ENCODE measurements at regions not wholly inside any gene's neighbourhood (a gene's known extent, or its start where the extent isn't known, plus 50 kb on each side); places are given as distances from the start of the nearest gene placed in this dataset.

DNA sequence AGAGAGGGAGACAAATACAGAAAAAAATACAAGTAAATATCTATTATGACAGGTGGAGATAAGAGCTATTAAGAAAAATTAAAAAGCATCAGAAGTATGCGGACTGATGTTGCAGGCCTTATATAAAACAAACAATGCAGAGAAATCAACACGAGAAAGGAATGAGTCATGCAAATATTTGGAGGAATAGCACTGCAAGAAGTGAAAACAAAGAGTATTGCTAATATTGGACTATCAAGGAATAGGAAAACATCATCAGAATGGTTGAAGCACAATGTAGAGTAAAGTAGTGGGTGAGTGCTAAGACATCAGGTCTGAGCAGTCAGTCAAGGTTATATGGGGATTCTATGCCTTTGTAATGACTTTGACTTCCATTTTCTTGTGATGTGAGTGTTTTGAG, 657.5 kb upstream of the GJE1 start:
- Histone ChIP-seq H3K9ac (no peak overlapping the region), H3K36me3 (ENCODE audit: low read depth) (no peaks in the 10 kb centered on the region), H3K4me3 (no peak overlapping the region), H2AFZ (no peak overlapping the region), H3F3A (ENCODE audit: insufficient read depth) (no peaks in the 10 kb centered on the region), H3K4me1 (ENCODE audit: insufficient read depth) (no peaks in the 10 kb centered on the region), H4K20me1 (ENCODE audit: insufficient read depth) (no peaks in the 10 kb centered on the region), H3K9me2 (ENCODE audit: insufficient read depth) (no peaks in the 10 kb centered on the region), H3K4me2 (ENCODE audit: unreplicated experiment) (no peak overlapping the region), H3K79me2 (ENCODE audit: insufficient read depth) (no peaks in the 10 kb centered on the region), H3K27me3 (replicated peaks; ENCODE audit: insufficient read depth) (no peaks in the 10 kb centered on the region), H3K9me3 (ENCODE audit: low read depth) (no peaks in the 10 kb centered on the region), H3K27ac (no peak overlapping the region)
- TF ChIP-seq EZH2phosphoT487 (IDR thresholded peaks at IDR 0.05; ENCODE audit: insufficient read depth, low read depth) (no peak), EZH2 (IDR thresholded peaks at IDR 0.05; ENCODE audit: insufficient read depth, poor library complexity, severe bottlenecking) (no peak)
- DNase-seq = no peak
- 52 to 55% methylated on average over 2 of the region's 2 CpGs for WGBS, 2 experiments (ENCODE audit: low coverage in 1 of 2, low lambda C conversion rate in 2 of 2, missing lambda C conversion rate in 2 of 2)
- in situ Hi-C loops (cut with MboI) = no loop called here

DNA sequence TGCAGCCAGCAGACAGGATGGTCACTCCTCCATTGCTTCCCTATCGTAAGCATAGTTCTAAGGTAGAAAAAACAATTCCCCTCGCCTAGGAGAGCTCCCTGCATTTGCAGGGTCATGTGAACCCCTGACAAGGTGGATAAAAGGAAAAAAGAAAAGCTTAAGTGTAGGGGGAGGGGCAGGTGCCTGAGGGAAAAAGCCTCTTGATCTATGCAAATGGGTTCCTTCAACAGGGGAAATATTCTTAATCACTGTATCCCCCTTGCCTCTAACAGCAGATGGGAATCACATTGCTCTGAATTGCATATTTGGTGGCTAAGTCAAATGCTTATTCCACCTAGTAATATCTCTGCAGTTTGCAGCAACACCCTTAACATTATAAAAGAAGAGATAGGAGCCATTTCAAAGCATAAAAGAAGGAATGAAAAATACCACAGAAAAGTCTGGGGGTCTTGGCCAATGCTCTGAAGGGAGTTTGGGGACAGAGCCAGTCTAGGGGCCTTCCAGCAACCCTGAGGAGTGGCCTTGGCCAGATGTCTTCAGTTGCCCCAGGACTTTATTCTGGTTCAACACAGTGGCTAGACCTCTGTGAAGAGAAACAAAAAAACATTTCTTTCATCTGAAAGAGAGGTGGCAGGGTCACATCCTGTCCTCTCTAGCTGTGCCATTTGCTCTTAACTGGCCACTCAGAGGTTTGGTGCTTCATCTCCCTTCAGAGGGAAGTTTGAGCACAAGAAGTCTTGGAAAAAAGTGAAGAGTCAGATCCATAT, 660.4 kb upstream of the GJE1 start:
- Histone ChIP-seq H3F3A (ENCODE audit: insufficient read depth) (peaks cover 6% of the 10 kb centered on the region), H3K79me2 (ENCODE audit: insufficient read depth) (no peaks in the 10 kb centered on the region), H3K9me2 (ENCODE audit: insufficient read depth) (no peaks in the 10 kb centered on the region), H3K4me1 (ENCODE audit: insufficient read depth) (peaks cover 12% of the 10 kb centered on the region), H3K36me3 (ENCODE audit: low read depth) (no peaks in the 10 kb centered on the region), H4K20me1 (ENCODE audit: insufficient read depth) (no peaks in the 10 kb centered on the region), H3K4me2 (ENCODE audit: unreplicated experiment) (no peak overlapping the region), H2AFZ (no peak overlapping the region), H3K27me3 (replicated peaks; ENCODE audit: insufficient read depth) (no peaks in the 10 kb centered on the region), H3K9me3 (ENCODE audit: low read depth) (no peaks in the 10 kb centered on the region), H3K9ac (no peak overlapping the region), H3K4me3 (no peak overlapping the region), H3K27ac (no peak overlapping the region)
- in situ Hi-C loops (cut with MboI) = no loop called here
- DNase-seq = no peak
- WGBS, 2 experiments (ENCODE audit: low coverage in 1 of 2, low lambda C conversion rate in 2 of 2, missing lambda C conversion rate in 2 of 2) = 69 to 85% methylated on average over 2 of the region's 2 CpGs
- TF ChIP-seq EZH2 (IDR thresholded peaks at IDR 0.05; ENCODE audit: insufficient read depth, poor library complexity, severe bottlenecking) (no peak), EZH2phosphoT487 (IDR thresholded peaks at IDR 0.05; ENCODE audit: insufficient read depth, low read depth) (no peak)

DNA sequence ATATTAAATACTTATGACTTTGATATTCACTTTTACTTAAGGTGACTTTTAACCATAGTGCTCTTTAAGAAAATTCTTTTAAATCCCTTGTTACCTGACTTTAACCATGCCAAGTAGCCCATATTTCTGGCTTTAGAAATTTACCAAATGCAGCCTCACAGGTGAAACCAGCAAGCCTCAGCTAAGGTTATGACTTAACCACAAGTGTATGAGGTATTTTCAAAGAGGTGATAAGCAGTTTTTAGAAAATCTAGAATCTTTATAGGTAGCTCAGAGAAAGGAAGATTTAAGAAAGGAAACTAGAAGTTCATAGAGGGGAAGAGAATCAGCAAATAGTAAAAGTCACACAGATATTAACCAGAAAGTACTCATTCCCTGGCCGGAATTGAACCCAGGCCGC, 661.9 kb upstream of the GJE1 start:
- no peaks in the 10 kb centered on the region for H3K9me2 ChIP-seq (ENCODE audit: insufficient read depth)
- in situ Hi-C loops (cut with MboI) = no loop called here
- H3K4me2 ChIP-seq (ENCODE audit: unreplicated experiment) = no peak overlapping the region
- H3K4me3 ChIP-seq = no peak overlapping the region
- H3K36me3 ChIP-seq (ENCODE audit: low read depth) = no peaks in the 10 kb centered on the region
- 94 to 98% methylated on average over 2 of the region's 2 CpGs for WGBS, 2 experiments (ENCODE audit: low coverage in 1 of 2, low lambda C conversion rate in 2 of 2, missing lambda C conversion rate in 2 of 2)
- H3K79me2 ChIP-seq (ENCODE audit: insufficient read depth) = no peaks in the 10 kb centered on the region
- peaks cover 9% of the 10 kb centered on the region for H3F3A ChIP-seq (ENCODE audit: insufficient read depth)
- no peak for DNase-seq
- no peaks in the 10 kb centered on the region for H3K9me3 ChIP-seq (ENCODE audit: low read depth)
- peaks cover 16% of the 10 kb centered on the region for H3K4me1 ChIP-seq (ENCODE audit: insufficient read depth)
- H4K20me1 ChIP-seq (ENCODE audit: insufficient read depth) = no peaks in the 10 kb centered on the region
- TF ChIP-seq EZH2phosphoT487 (IDR thresholded peaks at IDR 0.05; ENCODE audit: insufficient read depth, low read depth) (no peak), EZH2 (IDR thresholded peaks at IDR 0.05; ENCODE audit: insufficient read depth, poor library complexity, severe bottlenecking) (no peak)
- no peak overlapping the region for H3K9ac ChIP-seq
- H3K27ac ChIP-seq = no peak overlapping the region
- H2AFZ ChIP-seq = no peak overlapping the region
- H3K27me3 ChIP-seq (replicated peaks; ENCODE audit: insufficient read depth) = no peaks in the 10 kb centered on the region

DNA sequence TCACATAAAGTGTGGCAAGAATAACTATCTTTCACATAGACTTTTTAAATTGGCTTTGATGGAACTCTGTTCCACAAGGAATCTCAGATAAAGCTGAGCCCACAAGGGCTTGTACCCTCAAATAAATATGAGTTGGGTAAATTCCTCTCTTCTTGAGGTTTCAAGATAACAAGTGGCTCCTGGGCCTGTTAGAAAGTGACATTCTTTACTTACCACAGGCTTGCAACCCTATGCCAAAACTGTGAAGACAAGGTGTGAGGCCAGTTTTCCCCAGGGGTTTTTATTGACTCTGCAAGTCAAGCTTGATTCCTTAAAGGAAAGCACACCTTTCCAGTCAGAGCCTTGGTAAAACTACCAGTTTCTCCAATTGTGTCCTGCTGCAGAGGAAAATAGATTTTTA, 664.8 kb upstream of the GJE1 start:
- DNase-seq = peak; percentile 52
- Histone ChIP-seq H3K9ac (no peak overlapping the region), H3K27me3 (replicated peaks; ENCODE audit: insufficient read depth) (no peaks in the 10 kb centered on the region), H3K9me2 (ENCODE audit: insufficient read depth) (no peaks in the 10 kb centered on the region), H3K4me2 (ENCODE audit: unreplicated experiment) (peak overlapping the region; percentile 21), H3K27ac (0 out of 2 replicates have a peak overlapping the region, but pooled peaks have one; percentile 18), H3K4me1 (ENCODE audit: insufficient read depth) (peaks cover 42% of the 10 kb centered on the region), H3K36me3 (ENCODE audit: low read depth) (no peaks in the 10 kb centered on the region), H3K9me3 (ENCODE audit: low read depth) (no peaks in the 10 kb centered on the region), H3K4me3 (no peak overlapping the region), H3K79me2 (ENCODE audit: insufficient read depth) (no peaks in the 10 kb centered on the region), H2AFZ (peak overlapping the region; percentile 14; the same call in 1 of the 2 replicates), H4K20me1 (ENCODE audit: insufficient read depth) (no peaks in the 10 kb centered on the region), H3F3A (ENCODE audit: insufficient read depth) (peaks cover 9% of the 10 kb centered on the region)
- in situ Hi-C loops (cut with MboI) = no loop called here
- TF ChIP-seq EZH2 (IDR thresholded peaks at IDR 0.05; ENCODE audit: insufficient read depth, poor library complexity, severe bottlenecking) (no peak), EZH2phosphoT487 (IDR thresholded peaks at IDR 0.05; ENCODE audit: insufficient read depth, low read depth) (no peak)

Data from GM23248 (cell line).